Hippocampal formation (tissue), 2 donors: ENCODE measurements at regions not wholly inside any gene's neighbourhood (a gene's known extent, or its start where the extent isn't known, plus 50 kb on each side); places are given as distances from the start of the nearest gene placed in this dataset.
"Not testable (repeated sequence)": the region's sequence is repeated elsewhere in the genome, so short reads cannot be mapped to it uniquely, and the experiment has no call there.

Source experiments
- DNase-seq, 2 donors: peaks; one replicate each; lab custom pipeline; 2025; lab: John Stamatoyannopoulos, UW

DNA sequence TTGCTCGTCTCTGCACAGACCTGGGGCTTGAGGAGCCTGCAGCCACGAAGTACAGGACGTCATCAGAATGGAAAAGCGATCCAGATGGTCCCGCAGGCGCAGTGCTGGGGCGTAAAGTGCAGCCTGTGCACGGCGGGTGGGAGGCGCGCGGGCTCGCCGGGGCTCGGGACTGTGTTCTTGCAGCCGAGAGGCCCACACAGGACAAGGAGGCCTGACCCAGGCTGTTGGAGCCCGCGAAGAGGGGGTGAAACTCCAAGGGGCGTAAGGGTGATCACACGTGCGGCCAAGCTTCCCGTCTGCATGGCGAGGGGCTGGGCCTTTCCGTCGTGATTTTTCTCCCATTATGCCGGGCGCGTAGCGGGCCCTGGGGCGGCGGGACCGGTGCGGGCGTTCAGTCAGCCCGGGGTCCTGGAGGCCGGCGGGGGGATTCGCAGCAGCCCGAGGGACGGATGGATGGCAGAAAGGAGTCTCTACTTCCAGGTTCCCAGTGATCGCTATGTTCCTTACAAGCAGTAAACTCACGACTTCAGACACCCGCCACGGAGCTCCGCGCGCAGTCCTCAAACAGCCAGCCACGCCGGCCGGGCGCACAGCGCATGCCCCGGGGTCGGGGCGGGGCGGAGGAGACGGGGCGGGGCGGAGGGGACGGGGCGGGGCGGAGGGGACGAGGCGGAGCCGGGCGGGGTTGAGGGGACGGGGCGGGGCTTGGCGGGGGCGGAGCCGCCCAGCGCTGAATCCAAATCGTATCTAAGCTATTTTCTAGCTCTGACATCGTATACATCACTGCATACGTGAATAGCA lies 141.0 kb upstream of the KCNJ18 start:
- peak; percentile 86 to 88 for DNase-seq

DNA sequence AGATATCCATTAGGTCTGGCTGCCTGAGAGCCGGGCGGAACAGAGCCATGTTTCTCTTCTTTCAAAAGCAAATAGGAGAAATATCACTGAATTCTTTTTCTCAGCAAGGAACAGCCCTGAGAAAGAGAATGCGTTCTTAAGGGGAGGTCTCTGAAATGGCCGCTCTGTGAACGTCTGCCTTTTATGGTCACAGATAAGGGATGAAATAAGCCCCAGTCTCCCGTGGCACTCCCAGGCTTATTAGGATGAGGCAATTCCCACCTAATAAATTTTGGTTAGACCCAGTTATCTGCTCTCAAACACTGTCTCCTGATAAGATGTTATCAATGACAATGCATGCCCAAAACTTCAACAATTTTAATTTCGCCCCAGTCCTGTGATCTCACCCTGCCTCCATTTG lies 133.4 kb upstream of the KCNJ18 start:
- DNase-seq: not testable (repeated sequence)

DNA sequence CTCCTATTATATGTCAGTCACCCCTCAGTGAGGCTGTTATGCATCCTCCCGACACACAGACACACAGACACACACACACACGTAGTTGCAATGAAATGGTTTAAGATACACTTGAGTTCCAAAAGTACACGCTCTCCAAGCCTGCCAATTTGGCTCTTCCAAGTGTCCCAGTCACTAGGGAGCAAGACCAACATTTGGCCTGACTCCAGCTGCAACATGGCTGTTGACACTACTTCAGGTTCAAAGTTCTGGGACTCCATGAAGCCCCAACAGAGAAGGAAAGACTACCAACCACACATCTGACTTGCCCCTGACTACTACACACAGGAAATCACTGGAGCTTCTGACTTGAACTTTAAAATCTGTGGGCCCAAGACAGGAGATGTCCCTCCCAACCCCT lies 128.1 kb upstream of the KCNJ18 start:
- no peak for DNase-seq

DNA sequence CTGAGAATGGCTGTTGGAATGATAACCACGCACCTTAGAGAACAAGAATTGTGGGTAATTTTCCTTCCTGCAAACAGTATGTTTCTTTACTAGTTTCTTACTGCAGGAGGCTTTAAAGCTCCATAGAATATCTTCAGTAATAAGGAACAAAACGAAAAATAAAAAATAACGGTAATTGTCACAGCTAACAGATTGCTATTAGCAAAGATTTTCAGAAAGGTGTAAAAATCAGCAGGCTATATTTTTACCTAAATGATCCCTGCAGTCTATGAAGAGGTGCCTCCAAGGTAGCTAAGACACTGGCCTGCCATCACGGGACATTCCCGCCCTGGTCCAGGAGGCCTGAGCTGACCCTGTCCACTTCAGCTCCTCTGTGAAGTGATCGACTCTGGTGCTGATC lies 127.6 kb upstream of the KCNJ18 start:
- not testable (repeated sequence) for DNase-seq

DNA sequence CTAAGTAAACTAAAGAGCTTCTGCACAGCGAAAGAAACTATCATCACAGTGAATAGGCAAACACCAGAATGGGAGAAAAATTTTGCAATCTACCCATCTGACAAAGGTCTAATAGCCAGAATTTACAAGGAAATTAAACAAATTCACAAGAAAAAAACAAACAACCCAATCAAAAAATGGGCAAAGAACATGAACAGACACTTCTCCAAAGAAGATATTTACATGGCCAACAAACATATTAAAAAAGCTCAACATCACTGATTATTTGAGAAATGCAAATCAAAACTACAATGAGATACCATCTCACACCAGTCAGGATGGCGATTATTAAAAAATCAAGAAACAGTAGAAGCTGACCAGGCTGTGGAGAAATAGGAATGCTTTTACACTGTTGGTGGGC lies 121.9 kb upstream of the KCNJ18 start:
- DNase-seq: not testable (repeated sequence)

DNA sequence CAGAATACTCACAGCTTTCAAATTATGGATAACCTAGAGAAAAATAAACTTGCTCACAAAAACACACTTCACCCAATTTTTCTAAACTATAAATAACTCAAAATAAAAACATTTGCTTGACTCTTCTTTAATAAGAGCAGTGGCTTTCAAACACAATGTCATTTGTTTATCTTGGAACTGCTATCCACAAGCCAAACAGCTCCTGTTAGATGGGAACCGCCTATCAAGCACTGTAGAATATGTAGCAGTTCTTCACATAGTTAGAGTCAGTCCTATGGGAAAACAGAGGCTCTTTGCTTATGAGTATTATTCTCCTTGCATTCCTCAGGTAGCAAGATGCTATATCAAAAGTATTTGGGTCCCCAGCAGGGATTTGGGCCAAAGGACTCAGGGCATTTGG lies 120.2 kb upstream of the KCNJ18 start:
- not testable (repeated sequence) for DNase-seq

DNA sequence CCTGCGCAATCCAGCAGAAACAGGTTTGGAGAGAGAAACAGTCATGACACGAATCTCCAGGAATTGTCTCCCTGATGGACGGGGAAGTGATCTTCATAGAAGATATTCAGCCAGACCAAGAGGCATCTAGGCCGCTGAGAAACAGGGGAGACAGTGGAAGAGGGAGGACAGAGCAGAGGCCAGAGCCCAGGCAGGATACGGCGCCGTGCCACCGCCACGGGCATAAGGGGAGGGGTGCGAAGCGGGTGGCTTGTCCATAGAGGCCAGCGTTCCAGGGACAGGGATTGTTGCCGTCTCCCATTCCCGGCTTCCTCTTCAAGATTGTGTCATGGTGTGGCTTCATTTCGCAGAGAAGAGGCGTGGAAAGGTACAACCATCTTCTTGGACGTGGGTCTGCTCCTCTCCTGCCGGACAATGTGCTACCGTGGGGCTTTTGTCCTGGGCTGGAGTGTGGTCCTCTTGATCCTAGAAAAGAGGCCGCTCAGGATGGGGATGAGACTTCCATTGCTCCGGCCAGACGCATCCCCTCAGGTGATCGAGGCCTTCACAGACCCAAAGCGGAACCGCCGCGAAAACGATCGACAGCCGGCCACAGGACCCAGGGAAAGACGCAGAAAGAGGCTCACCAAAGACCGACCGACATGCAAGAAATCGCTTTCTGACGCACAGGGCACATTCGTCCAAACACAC lies 118.9 kb upstream of the KCNJ18 start:
- DNase-seq: not testable (repeated sequence)

DNA sequence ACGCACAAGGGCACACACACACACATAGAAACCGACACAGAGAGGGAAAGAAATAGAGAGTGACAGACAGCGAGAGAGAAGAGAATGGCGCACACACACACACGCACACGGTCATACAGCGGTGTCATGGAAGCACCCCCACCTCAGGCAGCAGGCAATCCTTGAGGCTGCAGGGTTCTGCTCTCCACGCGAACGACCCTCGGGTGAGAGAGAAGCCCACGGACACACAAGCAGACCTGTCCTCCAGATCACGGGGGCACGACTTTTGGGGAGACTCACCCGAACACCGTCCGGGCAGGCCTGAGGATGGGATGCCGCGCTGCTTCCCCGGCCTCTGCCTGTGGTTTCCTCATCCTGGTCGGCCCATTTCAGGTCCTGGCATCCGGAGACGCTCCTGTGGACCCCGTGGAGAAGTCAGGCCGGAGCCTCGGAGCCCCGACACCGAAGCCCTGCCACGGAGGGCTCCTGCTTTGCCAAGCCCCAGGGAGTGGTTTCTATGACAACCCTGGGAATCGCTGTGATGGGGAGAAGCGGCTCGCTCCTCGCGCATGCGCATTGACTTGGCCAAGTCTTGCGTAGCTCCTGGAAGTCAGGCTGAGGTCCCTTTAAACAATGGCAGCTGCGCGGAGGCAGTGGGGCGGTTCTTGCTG lies 118.2 kb upstream of the KCNJ18 start:
- DNase-seq: peak; percentile 4 to 69

DNA sequence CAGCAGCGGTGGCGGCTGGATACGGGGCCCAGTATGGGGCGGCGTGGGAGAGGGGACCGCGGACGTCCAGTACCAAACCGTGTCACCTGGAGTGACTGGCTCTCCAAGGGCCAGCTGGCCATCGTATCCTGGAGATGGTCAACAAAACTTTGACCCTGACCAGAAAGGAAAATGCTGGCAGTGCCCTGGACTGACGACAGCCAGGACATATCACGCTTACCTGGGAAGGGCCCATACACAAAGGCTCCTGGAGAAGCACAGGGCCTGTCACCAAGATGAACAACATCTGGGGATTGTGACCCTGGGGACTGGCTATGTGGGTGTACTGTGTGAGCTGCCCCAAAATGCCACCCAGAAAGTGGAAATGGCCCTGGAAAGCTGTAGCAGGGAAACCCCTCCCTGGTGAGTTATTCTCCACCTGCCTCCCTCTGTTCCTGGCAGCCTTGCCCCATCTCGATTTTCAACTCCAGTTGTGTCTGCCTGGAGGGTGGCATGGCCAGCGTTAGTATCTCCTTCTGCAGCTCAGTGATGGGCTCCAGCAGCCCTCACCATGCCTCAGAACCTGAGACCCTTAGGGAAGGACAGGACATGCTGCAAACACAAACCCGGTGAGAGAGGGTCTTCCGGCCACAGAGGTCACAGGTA lies 117.6 kb upstream of the KCNJ18 start:
- not testable (repeated sequence) for DNase-seq

DNA sequence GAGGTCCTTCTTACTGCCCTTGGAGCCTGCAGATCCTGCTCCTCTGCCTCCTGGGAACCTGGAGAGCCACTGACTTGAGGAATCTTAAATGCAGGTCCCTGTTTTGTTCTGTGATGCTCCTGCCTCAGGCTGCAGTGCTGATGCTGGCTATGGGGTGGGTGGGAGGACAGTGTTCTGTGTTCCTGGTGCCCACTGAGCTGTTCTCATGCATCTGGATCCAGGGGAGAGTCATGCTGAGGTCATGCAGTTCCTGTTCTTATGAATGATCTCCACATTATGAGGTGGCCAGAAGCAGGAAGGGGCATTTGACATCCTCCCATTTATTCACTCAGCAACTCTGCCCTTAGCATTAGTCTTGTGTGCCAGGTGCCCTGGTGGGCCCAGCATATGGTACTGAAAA lies 113.5 kb upstream of the KCNJ18 start:
- not testable (repeated sequence) for DNase-seq

DNA sequence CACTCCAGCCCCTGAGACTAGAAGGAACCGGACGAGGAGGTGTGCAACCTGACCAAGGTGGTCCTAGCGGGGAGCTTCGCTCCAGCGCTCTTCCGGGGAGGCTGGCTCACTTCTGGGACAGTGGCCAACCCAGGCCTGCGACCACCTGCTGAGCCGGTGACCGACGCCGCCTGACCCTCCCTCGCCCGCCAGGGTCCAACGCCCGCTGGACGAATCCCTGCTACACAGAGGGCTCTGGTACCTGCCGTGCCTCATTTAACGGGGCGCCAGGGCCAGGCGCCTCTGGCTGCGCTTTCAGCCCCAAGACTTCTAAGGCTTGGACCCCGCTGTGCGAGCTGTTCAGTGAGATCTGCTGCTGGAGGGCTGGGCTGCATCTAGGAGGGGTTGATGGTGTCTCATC lies 99.5 kb upstream of the KCNJ18 start:
- DNase-seq: no peak

DNA sequence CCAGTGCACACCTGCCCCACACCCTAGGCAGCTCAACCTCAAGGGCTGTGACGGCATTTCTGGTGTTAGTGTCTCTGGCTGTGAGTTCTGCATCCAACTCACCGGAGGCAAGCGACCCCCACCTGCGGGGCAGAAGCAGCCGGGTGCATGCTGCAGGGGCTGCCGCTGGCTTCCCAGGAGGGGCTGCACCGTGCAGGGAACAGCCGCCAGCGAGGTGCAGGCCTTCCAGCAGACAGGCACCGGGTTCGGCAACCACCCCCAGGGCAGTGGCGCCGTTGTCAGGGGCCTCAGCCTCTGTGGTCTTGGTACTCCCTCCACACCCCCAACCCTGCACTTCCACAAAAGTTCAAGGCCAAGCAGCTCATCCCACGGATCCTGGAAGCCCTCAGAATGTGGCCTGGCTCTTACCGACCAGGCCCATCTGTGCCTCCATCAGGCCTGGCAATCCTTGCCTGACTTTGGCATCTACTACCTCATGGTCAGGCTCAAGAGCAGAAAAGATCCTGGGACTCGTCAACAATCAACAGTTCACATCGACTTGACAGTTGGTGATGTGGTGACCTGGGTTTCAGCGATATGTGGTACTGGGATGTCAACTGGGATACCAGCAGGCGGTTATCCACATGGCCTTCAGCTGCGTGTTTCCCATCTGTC lies 98.7 kb upstream of the KCNJ18 start:
- DNase-seq: not testable (repeated sequence)

DNA sequence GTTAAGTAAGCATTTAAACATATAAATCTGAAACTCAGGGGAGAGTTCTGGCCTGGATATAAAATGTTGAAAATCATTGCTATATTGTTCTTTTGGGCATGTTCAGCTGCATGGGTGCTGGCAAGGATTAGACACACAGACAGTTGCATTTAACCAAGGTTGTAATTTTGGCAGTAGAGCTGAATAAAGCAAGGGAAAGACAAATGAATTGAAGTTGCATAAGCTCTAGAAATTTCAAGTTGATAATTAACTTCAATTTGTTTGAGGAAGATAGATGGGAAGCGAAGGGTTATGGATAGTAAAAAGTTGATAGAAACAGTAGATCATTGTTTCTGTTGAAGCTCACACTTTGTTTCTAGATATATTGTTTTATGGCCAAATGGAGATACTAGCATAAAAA lies 97.2 kb upstream of the KCNJ18 start:
- DNase-seq: no peak

DNA sequence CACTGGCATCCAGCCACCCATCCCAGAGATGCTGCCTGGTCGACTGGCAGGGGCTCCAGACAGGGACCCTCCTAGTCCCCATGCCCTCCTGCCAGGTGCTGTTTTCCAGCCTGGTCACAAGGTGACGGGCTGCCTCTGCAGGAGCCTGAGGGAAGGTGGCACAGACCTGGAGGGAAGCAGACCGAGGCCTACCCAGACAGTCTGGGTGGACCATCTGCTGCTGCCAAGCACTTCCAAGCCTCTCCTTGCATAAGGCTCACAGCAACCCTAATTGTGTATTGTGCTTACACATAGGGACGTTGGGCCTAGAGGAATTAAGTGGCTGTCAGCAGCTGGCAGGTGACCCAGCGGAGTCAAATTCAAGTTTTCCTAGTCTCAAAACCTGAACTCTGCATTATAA lies 90.1 kb upstream of the KCNJ18 start:
- DNase-seq: no peak

DNA sequence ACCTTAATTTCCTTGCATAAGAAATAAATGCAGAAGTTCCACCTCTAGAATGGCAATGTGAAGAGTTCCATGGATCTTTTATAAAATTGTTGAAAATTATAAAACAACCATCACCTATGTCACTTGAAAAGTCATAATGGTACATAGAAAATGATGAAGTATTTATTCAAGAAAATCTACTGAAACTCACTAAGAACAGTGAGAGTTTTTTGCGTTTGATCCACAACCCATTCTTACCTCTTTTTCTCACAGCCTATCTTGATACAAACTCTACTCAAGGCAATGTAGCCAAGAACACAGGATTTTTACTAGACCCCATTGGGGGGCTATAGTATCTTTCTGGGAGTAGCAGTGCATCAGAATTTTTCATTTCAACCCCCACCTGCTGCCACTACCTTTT lies 89.0 kb upstream of the KCNJ18 start:
- DNase-seq: not testable (repeated sequence)

DNA sequence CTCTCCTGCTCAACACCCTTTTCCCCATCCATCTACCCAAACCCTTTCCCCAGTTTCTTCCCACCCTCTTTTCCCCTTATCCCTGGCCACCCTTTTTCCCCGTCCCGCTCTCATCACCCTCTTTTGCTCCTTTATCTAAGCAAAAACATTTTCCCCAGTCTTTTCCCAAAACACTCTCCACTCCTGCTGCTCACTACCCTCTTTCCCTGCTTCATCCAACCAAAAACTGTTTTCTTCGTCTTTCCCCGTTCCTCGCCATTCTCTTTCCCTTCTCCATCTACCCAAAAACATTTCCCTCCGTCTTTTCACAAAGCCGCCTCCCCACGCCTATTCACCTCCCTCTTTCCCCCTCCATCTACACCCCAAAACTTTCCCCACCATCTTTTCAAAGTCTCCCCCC lies 80.9 kb upstream of the KCNJ18 start:
- DNase-seq: not testable (repeated sequence)

DNA sequence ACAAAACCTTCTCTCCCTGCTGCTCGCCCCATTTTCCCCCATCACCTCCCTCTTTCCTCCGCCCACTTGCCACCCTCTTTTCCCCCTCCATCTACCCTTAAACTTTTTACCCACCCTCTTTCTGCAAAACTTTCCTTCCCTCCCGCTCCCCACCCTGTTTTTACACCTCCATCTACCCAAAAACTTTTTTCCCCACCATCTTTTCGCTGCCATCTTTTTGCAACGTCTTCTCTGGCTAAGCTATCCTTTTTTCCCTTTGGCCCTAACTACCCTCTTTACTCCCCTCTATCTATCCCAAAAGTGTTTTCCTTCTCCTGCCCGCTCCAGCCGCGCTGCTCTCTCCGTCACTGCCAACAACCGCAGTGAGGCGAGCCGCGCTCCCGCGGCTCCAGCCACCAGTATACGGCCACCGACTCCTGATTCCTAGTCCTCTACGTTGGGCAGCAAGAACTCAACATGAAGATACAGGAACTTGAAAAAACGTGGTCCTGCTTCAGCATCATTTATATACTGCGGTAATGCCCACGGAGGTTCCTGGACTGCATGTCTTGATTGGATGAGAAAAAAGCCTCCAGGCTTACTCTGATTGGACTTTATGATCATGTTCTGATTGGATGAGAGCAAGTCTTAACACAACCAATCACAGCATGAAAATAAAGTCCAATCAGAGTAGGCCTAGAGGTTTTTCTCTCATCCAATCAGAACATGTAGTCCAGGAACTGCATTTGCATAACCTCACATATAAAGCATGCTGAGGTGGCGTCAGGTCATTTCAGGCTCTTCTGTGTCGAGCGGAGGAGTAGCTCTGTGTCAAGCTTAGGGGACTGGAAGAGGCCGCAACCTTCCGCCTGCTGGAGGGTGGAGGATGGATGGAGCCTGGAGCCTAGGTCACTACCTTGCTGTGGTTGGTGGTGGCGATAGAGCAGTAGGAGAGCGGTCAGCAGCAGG lies 79.9 kb upstream of the KCNJ18 start:
- DNase-seq: not testable (repeated sequence)

DNA sequence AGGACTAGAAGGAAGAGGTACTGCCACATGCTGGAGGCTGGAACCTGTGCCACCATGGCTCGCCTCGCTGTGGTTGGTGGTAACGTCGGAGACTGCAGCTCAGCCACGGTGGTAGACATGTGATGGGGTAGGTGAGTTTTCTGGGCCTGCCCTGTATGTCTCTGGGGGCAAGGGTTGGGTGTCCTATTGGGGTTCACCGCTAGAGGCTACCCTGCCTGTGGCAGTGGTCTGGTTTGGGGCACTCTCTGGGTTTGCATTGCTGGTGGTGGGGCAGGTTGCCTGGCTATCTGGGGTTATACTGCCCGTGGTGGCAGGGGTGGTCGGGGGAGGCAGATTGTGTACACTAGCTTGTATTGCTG lies 79.3 kb upstream of the KCNJ18 start:
- no peak for DNase-seq

DNA sequence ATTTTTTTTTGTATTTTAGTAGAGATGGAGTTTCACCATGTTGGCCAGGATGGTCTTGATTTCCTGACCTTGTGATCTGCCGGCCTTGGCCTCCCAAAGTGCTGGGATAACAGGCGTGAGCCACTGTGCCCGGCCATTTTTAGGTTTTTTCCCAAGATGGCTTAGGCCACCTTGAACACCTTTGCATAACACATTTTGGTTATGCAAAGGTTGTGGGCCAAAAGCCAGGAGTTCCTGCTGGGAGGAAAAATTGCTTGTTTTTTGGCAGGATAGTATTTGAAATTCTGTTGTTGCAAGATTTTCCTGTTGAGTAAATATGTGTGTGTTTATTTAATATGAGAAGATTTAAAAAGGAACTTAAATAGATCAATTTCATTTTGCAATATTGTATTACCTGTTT lies 65.3 kb upstream of the KCNJ18 start:
- DNase-seq: not testable (repeated sequence)
